HG02973 (cell line): ENCODE measurements at regions not wholly inside any gene's neighbourhood (a gene's known extent, or its start where the extent isn't known, plus 50 kb on each side); places are given as distances from the start of the nearest gene placed in this dataset.
"Not testable (repeated sequence)": the region's sequence is repeated elsewhere in the genome, so short reads cannot be mapped to it uniquely, and the experiment has no call there.

Experiments
- ATAC-seq: cut with Tn5 transposase; IDR thresholded peaks from one replicate; pipeline ENCODE4 v1.9.1; 2021; ENCODE audit warnings: moderate library complexity; ENCODE audit not compliant: unreplicated experiment

DNA sequence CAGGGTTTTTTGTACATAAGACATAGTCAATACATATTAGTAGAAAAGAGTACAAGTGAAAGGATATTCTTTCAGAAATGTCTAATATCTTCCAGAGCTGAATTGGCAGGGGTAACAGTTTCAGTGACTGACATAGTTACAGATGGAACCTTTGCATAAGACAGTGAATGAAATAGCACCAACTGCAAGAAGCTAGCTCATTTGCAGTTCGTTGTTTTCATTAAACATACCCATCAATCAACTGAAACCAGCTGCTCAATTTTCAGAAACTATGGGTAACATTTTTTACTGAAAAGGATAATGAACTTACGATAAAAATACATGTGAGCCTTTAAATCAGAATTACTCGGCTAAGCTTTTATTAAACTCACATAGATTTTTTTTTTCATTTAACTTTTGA is 93.9 kb upstream of the EPHA3 start:
- no peak for ATAC-seq

GRCh38 chr3:89017531-89017930 is 89.9 kb upstream of the EPHA3 start:
- no peak for ATAC-seq

- ATAC-seq, result no peak
Observed at GRCh38 chr3:89025185-89025584, 82.2 kb upstream of the EPHA3 start.

DNA sequence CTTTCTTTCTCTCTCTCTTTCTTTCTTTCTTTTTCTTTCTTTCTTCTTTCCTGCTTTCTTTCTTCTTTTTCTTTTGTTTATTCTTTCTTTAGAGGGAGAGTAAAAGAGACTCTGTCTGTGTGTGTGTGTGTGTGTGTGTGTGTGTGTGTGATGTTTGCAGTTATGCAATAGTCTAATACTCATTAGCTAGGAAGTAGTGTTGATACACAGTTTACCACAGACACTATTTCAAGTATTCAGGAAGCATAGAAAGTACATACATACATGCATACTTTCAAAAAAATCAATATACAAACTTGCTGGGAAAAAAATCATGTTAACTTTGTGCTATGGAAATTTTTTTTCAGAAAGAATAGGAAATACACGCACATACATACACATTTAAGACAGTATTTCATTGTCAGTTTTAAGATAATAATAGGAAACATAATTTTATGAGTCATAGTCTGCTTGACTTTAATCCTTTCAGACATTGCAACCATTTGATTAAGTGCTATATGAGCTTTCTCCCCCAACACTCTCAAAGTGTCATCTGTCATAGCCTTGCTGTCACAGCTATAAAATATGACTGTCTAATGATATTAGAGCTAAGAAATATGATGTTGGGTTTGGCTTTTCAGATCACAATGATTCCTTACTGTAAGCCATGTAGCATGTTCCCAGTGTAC is 74.9 kb upstream of the EPHA3 start:
- ATAC-seq, result no peak

GRCh38 chr3:89034723-89035122 is 72.7 kb upstream of the EPHA3 start:
- ATAC-seq, result not testable (repeated sequence)

- no peak for ATAC-seq
Observed at GRCh38 chr3:89038869-89039268, 68.6 kb upstream of the EPHA3 start.

GRCh38 chr3:89042236-89042835 is 65.1 kb upstream of the EPHA3 start:
- no peak for ATAC-seq

DNA sequence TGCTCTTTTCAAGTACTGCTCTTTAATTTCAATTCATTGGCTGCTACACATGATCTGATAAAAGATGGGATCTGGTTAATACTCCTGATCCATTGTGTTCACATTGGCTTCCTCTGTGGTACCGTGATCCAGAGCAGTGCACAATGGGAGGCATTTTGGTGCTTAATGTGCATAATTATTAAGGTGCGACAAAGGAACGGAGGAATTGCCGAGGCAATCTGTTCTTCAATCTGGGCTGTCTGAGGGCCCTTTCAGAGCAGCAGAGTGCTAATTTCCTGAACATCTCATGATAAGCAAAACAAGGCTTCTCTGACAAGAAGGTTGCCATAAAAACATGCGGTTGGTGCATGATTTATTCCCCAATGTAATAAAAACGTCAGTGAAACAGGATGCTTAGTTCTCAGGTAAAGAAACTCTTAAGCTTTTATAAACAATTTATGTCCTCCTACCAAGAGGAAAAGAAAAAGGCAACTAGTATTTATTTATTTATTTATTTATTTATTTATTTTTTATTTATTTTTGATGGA is 64.0 kb upstream of the EPHA3 start:
- ATAC-seq, result no peak

GRCh38 chr3:89046661-89047060 is 60.8 kb upstream of the EPHA3 start:
- ATAC-seq, result no peak

DNA sequence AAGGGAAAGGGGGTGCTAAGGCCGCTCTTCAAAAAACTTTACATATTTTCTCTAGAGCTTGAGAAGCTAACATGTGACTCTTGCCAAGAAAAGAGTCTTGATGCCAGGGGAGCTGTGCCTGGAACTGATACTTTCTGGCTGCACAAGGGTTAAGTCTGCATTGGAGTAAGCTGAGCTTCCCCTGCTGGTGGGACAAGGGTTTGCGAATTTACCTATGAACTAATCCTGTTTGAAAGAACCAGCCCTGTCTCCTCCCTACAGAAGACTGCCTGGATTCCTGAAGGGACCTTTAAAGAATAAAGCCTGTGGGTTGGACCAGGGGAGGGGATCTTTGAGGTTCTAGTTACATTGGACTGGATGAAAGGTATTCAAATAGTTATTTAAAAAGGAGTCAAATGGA is 58.3 kb upstream of the EPHA3 start:
- ATAC-seq, result no peak

DNA sequence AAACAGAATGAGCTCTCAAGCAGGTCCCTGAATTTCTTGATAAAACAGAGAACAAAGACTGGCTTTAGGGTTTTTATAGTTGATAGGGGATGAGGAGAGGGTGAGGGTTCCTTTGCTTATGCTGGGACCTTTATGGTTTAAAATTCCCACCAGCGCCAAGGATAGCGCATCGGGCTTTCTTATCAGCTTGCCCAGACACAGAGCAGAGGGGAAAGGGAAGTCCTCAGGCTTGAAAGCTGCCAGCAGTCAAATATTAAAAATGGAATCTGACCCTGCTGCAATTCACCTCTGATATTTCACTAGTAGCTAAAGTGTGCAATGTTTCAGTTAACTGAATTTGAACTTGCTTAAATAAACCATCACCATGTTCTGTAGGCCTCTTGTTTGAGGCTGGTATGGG is 55.0 kb upstream of the EPHA3 start:
- no peak for ATAC-seq

DNA sequence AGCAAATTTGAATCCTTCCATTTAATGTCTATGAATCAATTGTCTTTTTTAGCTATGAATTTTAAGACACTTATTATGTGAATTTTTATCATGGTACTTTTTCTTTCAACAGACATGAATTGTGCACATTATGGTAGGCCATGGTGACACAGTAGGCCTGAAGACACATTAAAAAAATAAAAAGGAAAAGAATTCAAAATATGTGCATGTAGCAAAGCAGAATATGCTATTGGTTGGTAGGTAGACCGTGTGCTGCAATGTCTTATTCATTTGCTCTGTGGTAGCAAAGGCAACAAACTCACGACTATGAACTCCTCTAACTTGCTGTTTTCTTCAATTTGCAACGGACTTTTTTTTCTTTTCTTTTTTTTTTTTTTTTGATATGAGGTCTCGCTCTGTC is 50.0 kb upstream of the EPHA3 start:
- ATAC-seq, result no peak
